ENCODE measurements at regions not wholly inside any gene's neighbourhood (a gene's known extent, or its start where the extent isn't known, plus 50 kb on each side); places are given as distances from the start of the nearest gene placed in this dataset.

- DNase-seq (ENCODE audit: low spot score) (no peak), ATAC-seq (no peak), FAIRE-seq (no peak)
- TF ChIP-seq ZNF24 (IDR thresholded peaks at IDR 0.05) (no peak), ZC3H13 (CRISPR knock-in tag; IDR thresholded peaks at IDR 0.05) (no peak), HIC2 (CRISPR knock-in tag; IDR thresholded peaks at IDR 0.05; ENCODE audit: low read depth) (no peak), ZNF703 (CRISPR knock-in tag; IDR thresholded peaks at IDR 0.05; ENCODE audit: borderline replicate concordance) (no peak), SIX1 (CRISPR knock-in tag; IDR thresholded peaks at IDR 0.05; ENCODE audit: borderline replicate concordance) (no peak)
- Histone ChIP-seq H3K9me3 (ENCODE audit: low read length) (no peaks in the 10 kb centered on the region; the same call in 1 of the 2 replicates), H3K27me3 (ENCODE audit: control insufficient read depth in 1 of 2, insufficient read depth in 2 of 2, low read length in 2 of 2) (no peaks in the 10 kb centered on the region), H3K4me2 (ENCODE audit: low read depth, low read length) (no peak overlapping the region), H3K36me3 (replicated peaks in 1 of 2; ENCODE audit: control insufficient read depth in 1 of 2, insufficient read depth in 2 of 2, low read length in 2 of 2) (no peaks in the 10 kb centered on the region), H3K79me2 (ENCODE audit: insufficient read depth, low read length) (no peaks in the 10 kb centered on the region), H3K27ac (ENCODE audit: extremely low read length, insufficient read depth, low read length) (no peak overlapping the region), H3K4me1 (ENCODE audit: insufficient read depth, low read length) (no peaks in the 10 kb centered on the region), H3K9ac (ENCODE audit: insufficient read depth, low read depth, low read length) (no peak overlapping the region), H4K20me1 (ENCODE audit: insufficient read depth, low read length) (no peaks in the 10 kb centered on the region), H3K4me3 (replicated peaks in 1 of 3; ENCODE audit: insufficient read depth in 1 of 3, low read depth in 2 of 3, low read length in 3 of 3) (no peak overlapping the region), H2AFZ (ENCODE audit: low read length) (no peak overlapping the region)
- no TSS peak for BruUV-seq (replicated peaks)
- WGBS (ENCODE audit: low lambda C conversion rate): 8% methylated on average over 1 of the region's 1 CpG
- ChIA-PET POLR2A (no interaction called here), CTCF (ENCODE audit: low intra/inter-chr PET ratio, low total read pairs) (no interaction called here)
- intact Hi-C loops (cut with micrococcal nuclease; ENCODE audit: unreplicated experiment): no loop called here
- in situ Hi-C loops (cut with HindIII; ENCODE audit: extremely low pct_ligation_motif_present, low pct_unique_long_range_greater_than_20kb): no loop called here
Observed at GRCh38 chr4:126850286-126850685, 782.5 kb upstream of the INTU start.

GRCh38 chr4:126851391-126851790 lies 781.4 kb upstream of the INTU start:
- H3K9me3 ChIP-seq (ENCODE audit: low read length): no peaks in the 10 kb centered on the region; the same call in 1 of the 2 replicates
- no peaks in the 10 kb centered on the region for H3K79me2 ChIP-seq (ENCODE audit: insufficient read depth, low read length)
- H3K27me3 ChIP-seq (ENCODE audit: control insufficient read depth in 1 of 2, insufficient read depth in 2 of 2, low read length in 2 of 2): no peaks in the 10 kb centered on the region
- no TSS peak for BruUV-seq (replicated peaks)
- no peaks in the 10 kb centered on the region for H4K20me1 ChIP-seq (ENCODE audit: insufficient read depth, low read length)
- no peak overlapping the region for H3K4me3 ChIP-seq (replicated peaks in 1 of 3; ENCODE audit: insufficient read depth in 1 of 3, low read depth in 2 of 3, low read length in 3 of 3)
- TF ChIP-seq ZNF546 (CRISPR knock-in tag; conservative IDR thresholded peaks at IDR 0.05): no peak
- no peak for TF ChIP-seq LBX2 (CRISPR knock-in tag; IDR thresholded peaks at IDR 0.05; ENCODE audit: borderline replicate concordance)
- TF ChIP-seq ETV6 (CRISPR knock-in tag; conservative IDR thresholded peaks at IDR 0.05): no peak
- ChIA-PET CTCF (ENCODE audit: low intra/inter-chr PET ratio, low total read pairs) (no interaction called here), POLR2A (no interaction called here)
- DNase-seq (ENCODE audit: low spot score) (no peak), FAIRE-seq (no peak), ATAC-seq (no peak)
- intact Hi-C loops (cut with micrococcal nuclease; ENCODE audit: unreplicated experiment) (no loop called here), in situ Hi-C loops (cut with HindIII; ENCODE audit: extremely low pct_ligation_motif_present, low pct_unique_long_range_greater_than_20kb) (no loop called here)
- H3K27ac ChIP-seq (ENCODE audit: extremely low read length, insufficient read depth, low read length): no peak overlapping the region
- H3K4me2 ChIP-seq (ENCODE audit: low read depth, low read length): no peak overlapping the region
- 33% methylated on average over 1 of the region's 1 CpG for WGBS (ENCODE audit: low lambda C conversion rate)
- H3K9ac ChIP-seq (ENCODE audit: insufficient read depth, low read depth, low read length): no peak overlapping the region
- no peaks in the 10 kb centered on the region for H3K36me3 ChIP-seq (replicated peaks in 1 of 2; ENCODE audit: control insufficient read depth in 1 of 2, insufficient read depth in 2 of 2, low read length in 2 of 2)
- H2AFZ ChIP-seq (ENCODE audit: low read length): no peak overlapping the region
- H3K4me1 ChIP-seq (ENCODE audit: insufficient read depth, low read length): no peaks in the 10 kb centered on the region
